ENCODE measurements at regions not wholly inside any gene's neighbourhood (a gene's known extent, or its start where the extent isn't known, plus 50 kb on each side); places are given as distances from the start of the nearest gene placed in this dataset.
"Not testable (repeated sequence)": the region's sequence is repeated elsewhere in the genome, so short reads cannot be mapped to it uniquely, and the experiment has no call there.

DNA sequence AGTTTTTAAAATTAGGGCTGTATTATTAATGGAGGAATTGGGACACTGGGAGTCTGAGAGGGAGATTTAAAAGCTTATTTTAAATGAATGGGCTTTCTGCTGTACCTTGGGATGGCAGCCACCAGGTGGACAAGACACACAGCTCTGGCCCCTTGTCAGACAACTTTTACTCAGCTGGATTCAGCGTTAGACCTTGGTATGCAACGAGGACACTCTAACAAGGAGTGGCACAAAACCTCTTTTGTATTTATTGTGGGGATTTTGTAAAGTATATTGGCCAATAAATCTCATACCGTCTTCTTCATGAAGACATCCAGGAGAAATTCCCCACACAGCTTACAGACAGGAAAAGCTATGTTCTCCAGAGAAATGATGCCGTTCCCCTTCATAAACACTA is 105.7 kb downstream of the LCA5 start:
- peak; percentile 61 for DNase-seq (ENCODE audit: low spot score)

DNA sequence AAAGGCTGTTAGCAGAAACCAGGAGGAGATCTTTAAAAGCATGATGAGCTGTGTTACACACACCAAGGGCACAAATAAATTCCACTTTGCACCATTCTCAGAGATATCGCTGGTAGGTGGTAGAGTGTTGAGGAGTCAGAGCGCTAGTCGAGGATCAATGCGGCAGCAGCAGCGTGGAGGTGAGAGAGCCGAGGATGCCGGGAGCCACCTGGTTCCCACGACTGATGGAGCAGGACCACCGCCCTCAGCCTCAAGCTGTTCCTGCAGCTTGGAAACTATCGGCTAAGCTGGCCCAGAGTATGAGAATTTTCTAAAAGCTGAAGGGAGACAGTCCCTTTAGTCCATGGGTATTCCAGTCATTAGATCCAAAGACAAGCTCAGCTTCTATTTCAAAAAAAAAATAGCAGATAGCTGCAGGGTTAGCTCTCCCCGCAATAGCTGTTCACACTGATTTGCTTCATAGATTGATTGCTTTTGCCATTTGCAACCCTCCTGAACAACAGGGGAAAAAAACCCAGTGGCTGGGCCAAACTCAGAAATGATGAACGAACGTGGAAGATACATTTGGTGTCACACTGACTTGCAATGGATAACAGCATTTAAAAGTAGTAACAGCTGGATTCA is 106.2 kb downstream of the LCA5 start:
- no peak for DNase-seq (ENCODE audit: low spot score)

DNA sequence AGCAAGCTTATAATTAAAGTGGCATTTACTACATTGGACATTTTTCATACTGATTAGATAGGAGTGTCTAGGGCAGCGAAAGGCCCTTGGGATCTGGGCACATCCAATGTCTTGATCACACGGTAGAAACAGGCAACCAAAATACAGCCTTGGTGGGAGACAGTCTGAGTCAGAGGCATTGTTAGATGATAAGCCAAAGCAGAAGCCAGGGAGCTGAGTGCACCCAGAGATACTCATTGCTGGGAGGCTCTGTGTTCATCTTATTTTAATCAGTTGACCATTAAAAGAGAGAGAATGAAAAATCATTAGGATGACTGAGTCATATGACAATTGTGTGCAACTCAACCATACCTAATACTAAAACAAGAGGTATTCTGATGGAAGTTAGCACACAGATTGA is 109.5 kb downstream of the LCA5 start:
- no peak for DNase-seq (ENCODE audit: low spot score)

GRCh38 chr6:79426625-79427278 is 110.5 kb downstream of the LCA5 start:
- DNase-seq (ENCODE audit: low spot score), result no peak

DNA sequence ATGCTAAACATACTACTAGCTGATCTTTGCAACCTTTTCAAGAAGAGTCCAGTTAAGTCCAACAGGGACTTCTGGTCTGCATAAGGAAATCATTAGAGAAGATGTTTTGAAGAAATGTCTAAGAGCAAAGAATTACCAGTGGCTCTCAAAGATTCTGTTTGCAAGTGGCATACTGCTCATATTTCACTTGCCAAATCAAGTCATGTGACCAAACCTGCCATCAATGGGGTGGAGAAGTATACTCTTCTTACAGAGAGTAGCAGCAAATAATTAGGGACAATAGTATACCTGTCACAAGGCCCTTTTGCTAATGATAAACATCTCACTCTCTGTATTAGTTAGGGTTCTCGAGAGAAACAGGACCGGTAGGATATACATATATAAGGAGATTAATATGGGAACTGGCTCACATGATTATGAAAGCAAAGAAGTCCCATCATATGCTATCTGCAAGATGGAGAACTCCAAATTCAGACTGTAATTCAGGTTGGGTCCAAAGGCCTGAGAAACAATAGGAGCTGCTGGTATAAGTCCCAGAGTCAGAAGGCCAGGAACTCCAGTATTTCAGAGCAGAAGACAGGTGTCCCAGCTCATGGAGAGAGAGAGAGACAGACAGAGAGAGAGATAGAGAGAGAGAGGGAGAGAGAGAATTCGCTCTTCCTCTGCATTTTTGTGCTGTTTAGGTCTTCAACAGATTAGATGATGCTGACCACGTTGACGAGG is 111.5 kb downstream of the LCA5 start:
- DNase-seq (ENCODE audit: low spot score), result no peak

DNA sequence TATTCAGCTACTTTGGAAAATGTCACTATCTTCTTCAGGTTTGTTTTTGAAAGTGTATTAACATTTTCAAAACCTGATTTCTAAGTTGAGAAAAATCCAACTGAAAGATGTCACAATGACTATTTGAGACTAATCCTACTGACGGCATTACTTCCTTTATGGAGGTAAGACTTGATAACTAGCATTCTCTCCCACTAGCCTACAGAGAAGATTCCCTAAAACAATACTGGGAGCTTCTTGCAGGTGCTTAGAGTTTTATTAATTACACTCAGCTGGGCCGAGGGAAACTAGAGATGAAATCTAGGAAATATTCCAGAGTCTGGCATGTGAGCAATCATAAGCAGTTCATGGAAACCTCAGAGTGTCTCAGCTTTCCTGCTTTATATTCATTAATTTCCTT is 114.0 kb downstream of the LCA5 start:
- no peak for DNase-seq (ENCODE audit: low spot score)

DNA sequence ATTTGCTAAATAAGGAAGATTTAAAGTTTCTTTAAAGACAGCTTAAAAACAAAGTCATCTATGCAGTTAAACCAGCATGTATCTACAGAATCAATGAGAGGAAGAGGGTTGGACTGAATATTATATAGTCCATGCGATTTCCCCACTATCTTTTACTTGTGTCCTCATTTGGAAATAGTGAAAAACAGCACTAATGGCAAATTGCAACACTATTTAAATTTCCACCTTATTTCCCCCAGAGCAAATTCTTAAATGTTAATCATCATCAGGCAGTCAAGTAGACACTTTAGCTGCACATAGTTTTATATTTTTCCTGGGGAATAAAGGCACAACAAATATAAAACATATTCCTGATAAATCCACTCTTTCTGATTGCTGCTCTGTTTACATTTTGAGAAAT is 114.6 kb downstream of the LCA5 start:
- DNase-seq (ENCODE audit: low spot score), result no peak

DNA sequence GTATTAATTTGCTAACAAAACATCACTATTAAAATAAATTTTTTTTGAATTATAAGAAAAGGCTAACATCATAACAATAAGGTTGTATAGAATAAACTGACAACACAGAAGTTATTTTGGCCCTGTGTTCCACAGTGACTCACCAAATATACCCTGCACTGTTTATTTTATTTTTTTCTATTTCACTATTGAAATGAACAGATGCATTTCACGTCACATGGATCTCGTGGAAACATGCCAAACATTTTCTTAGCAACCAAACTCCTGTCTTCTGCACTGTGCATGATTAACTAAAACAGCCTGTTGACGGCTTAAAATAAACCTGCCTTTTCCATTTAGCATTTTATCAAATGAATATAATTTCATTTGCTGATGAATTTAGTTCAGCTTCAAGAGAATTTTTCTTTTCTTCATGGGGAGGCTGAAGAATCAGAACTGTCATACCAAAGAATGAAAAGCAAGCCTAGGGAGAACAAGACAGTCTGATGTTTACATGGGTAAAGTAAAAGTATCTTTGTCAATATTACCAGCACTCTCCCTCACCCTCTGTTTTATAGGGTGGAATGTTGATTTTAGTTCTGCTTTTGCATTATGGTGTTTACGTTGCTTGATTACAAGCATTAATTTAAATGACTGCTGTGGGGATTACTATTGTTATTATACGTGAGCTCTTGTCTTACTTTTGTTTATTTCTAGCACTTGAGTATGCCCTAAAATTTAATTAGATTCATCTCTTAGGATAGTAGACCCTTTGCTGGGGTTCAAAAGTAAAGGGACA is 115.3 kb downstream of the LCA5 start:
- no peak for DNase-seq (ENCODE audit: low spot score)

DNA sequence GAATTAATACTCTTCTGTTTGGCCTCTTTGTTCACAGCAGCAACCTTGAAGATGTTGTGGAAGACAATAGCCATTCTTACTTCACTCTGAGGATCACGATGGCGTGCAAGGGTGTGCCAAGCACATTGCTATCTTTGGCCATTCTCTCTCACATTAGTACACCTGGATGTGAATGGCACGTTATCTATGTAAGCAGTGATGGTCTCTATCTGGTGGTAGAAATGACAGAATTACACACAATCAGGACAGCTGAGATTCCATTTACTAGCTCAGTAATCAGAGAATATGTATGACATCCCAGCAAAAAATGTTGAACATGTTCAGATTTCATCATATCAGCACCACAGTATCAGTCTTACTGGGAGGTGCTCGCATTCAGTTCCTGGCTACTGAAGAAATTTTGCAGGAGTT is 116.2 kb downstream of the LCA5 start:
- no peak for DNase-seq (ENCODE audit: low spot score)

GRCh38 chr6:79420054-79420453 is 117.2 kb downstream of the LCA5 start:
- DNase-seq (ENCODE audit: low spot score), result no peak

- DNase-seq (ENCODE audit: low spot score), result no peak
Observed at GRCh38 chr6:79416931-79417330, 120.3 kb downstream of the LCA5 start.

DNA sequence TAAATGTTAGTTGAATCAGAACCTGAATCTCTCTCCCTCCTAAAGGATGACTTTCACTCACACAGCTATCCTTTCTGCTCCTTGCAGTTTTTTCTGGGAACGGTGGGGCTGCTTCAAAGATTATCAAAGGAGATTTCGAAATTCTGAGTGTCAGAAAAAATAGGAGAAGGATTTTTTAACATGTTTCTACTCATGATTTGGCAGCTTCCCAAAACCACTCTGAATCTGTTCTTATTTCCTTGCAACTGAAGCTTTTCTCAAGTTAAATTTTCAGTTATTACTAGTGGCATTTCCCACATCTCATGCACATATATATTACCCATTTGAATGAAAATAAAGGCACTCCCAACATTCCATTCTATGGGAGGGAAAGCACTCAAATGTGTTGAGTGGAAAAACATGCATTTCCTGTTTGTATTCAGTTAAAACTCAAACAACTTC is 123.6 kb downstream of the LCA5 start:
- peak; percentile 28 for DNase-seq (ENCODE audit: low spot score)

DNA sequence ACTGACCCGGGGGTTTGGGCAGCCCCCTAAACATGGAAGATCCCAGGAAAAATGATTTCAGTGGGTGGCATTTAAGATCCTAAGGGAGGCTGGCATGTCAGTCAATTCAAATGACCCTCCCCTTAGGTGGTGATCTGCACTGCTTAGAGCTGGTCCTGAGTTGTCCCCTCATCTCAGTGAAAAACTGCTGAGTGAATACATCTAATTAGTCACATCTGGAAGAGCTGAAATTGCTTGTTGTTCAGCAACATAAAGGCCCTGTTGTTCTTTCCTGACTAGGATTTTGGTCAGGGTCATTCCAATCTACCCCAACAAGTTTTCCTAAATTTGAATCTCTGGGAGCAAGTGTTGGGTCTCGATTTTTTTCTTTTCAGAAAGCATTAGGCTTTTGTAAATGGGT is 126.4 kb downstream of the LCA5 start:
- no peak for DNase-seq (ENCODE audit: low spot score)

- DNase-seq (ENCODE audit: low spot score), result no peak
Observed at GRCh38 chr6:79408256-79408974, 128.8 kb downstream of the LCA5 start.

GRCh38 chr6:79404677-79405076 is 132.6 kb downstream of the LCA5 start:
- DNase-seq (ENCODE audit: low spot score), result no peak

- no peak for DNase-seq (ENCODE audit: low spot score)
Observed at GRCh38 chr6:79404261-79404660, 133.0 kb downstream of the LCA5 start.

- DNase-seq (ENCODE audit: low spot score), result no peak
Observed at GRCh38 chr6:79403563-79403962, 133.7 kb downstream of the LCA5 start.

GRCh38 chr6:79403086-79403485 is 134.1 kb downstream of the LCA5 start:
- DNase-seq (ENCODE audit: low spot score), result no peak

DNA sequence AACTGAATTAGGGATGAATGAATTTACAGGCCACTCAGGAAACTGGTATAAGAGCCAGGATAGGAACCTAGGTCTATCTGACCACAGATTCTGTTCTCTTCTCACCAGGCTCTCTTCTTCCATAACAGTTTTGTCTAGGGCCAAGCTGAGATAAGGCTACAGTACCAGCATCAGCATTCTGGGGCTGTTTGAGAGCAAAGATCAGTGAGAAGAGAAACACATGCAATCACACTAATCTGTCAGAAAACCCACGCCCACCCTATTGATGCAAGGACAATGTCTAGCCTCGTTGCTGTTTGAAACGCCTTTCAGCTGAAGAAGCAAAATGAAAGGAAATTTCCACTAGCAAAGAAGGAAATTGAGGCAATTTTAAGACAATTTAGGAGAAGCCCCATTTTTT is 137.7 kb downstream of the LCA5 start:
- DNase-seq (ENCODE audit: low spot score), result no peak

DNA sequence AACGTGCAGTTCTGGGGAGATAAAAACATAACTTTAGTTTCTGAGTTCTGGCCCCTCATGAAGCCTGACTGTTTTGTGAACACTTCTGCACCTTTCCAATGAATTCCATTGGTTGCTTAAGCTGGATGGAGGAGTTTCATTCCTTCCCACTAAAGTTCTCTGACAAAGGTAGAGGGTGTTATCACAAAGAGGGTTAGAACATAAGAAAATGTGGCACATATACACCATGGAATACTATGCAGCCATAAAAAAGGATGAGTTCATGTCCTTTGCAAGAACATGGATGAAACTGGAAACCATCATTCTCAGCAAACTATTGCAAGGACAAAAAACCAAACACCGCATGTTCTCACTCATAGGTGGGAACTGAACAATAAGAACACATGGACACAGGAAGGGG is 138.6 kb downstream of the LCA5 start:
- DNase-seq (ENCODE audit: low spot score), result not testable (repeated sequence)

DNA sequence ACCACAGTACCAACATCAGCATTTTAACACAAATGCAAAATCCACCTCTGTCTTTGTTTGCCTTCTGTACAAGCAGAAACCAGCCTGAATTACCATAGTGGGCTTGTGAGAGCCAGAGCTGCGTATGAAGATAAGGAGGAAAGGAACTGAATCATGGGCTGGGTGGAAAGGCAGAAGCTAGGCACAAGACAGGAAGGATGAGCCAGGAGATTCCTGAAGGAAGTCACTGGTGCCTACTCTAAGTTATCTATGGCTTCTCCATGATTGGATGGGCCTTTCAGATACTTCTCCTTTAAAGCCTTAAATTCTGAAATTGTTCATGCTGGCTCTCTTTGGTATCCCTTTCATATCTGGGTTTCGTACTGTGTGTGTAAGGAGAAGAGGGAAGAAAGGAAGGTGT is 140.6 kb downstream of the LCA5 start:
- DNase-seq (ENCODE audit: low spot score), result no peak

- no peak for DNase-seq (ENCODE audit: low spot score)
Observed at GRCh38 chr6:79394690-79395089, 142.5 kb downstream of the LCA5 start.
